ENCODE measurements at regions not wholly inside any gene's neighbourhood (a gene's known extent, or its start where the extent isn't known, plus 50 kb on each side); places are given as distances from the start of the nearest gene placed in this dataset.

- Histone ChIP-seq H3K56ac (ENCODE audit: insufficient read length, low read depth, low read length) (no peak overlapping the region), H2AFZ (ENCODE audit: low read length) (no peak overlapping the region), H2BK120ac (ENCODE audit: low read depth, low read length, poor library complexity, severe bottlenecking) (no peak overlapping the region), H2AK5ac (ENCODE audit: insufficient read length, low read length) (no peak overlapping the region), H3K79me2 (ENCODE audit: insufficient read depth, low read length) (no peaks in the 10 kb centered on the region), H3K18ac (ENCODE audit: insufficient read length, low read depth, low read length) (no peak overlapping the region), H3K27ac (ENCODE audit: insufficient read length, low read depth, low read length) (no peak overlapping the region), H4K20me1 (ENCODE audit: control insufficient read depth, insufficient read depth, insufficient read length) (no peaks in the 10 kb centered on the region), H4K8ac (replicated peaks; ENCODE audit: insufficient read length, low read depth, low read length) (no peak overlapping the region), H3K14ac (ENCODE audit: insufficient read depth, low read length) (no peak overlapping the region), H3K23ac (ENCODE audit: insufficient read length, low read depth, low read length) (no peak overlapping the region), H3K9me3 (ENCODE audit: control insufficient read depth, low read depth, low read length) (no peaks in the 10 kb centered on the region), H2BK15ac (ENCODE audit: low read depth, low read length) (no peak overlapping the region), H2BK12ac (ENCODE audit: insufficient read length, low read depth, low read length) (no peak overlapping the region), H4K91ac (ENCODE audit: insufficient read length, low read depth, low read length) (no peak overlapping the region), H3K4ac (ENCODE audit: low read depth, low read length) (no peak overlapping the region), H2BK5ac (ENCODE audit: insufficient read length, low read length) (no peak overlapping the region), H3K23me2 (ENCODE audit: insufficient read length, low read depth, low read length, poor library complexity, severe bottlenecking) (no peaks in the 10 kb centered on the region), H3K4me1 (ENCODE audit: insufficient read depth, low read length) (no peaks in the 10 kb centered on the region), H3K9ac (ENCODE audit: extremely low read depth, insufficient read length, low read length) (no peak overlapping the region), H3K4me2 (ENCODE audit: insufficient read depth, insufficient read length, low read length) (no peak overlapping the region), H4K5ac (ENCODE audit: insufficient read length, low read depth, low read length) (no peak overlapping the region), H2BK20ac (ENCODE audit: low read depth, low read length, poor library complexity, severe bottlenecking) (no peak overlapping the region), H3K79me1 (ENCODE audit: insufficient read depth, low read depth, low read length, poor library complexity, severe bottlenecking) (no peaks in the 10 kb centered on the region), H3K27me3 (ENCODE audit: insufficient read depth, low read length) (no peaks in the 10 kb centered on the region), H3T11ph (ENCODE audit: low read length) (no peak overlapping the region)
- H3K27ac Mint-ChIP-seq = no peak overlapping the region
- TF ChIP-seq CTCF (conservative IDR thresholded peaks at IDR 0.05) = no peak
- H3K9me3 Mint-ChIP-seq = no peaks in the 10 kb centered on the region
- no peaks in the 10 kb centered on the region for H3K36me3 Mint-ChIP-seq (ENCODE audit: insufficient read depth in 1 of 3, low read depth in 3 of 3)
- DNase-seq = no peak
- H3K4me3 Mint-ChIP-seq = no peak overlapping the region
- no CpG with 5 or more reads among the region's 5 CpGs for WGBS (ENCODE audit: extremely low coverage, insufficient read length, low lambda C conversion rate)
- H3K4me1 Mint-ChIP-seq = no peaks in the 10 kb centered on the region; a peak in 1 of 4 replicates
- H3K27me3 Mint-ChIP-seq (ENCODE audit: low read depth) = peaks cover 2% of the 10 kb centered on the region; the same call in 1 of the 2 replicates
Measured at GRCh38 chr5:5767286-5767928, 344.9 kb downstream of the ICE1 start.
